ACC112 (cell line): ENCODE measurements at regions not wholly inside any gene's neighbourhood (a gene's known extent, or its start where the extent isn't known, plus 50 kb on each side); places are given as distances from the start of the nearest gene placed in this dataset.
"Not testable (repeated sequence)": the region's sequence is repeated elsewhere in the genome, so short reads cannot be mapped to it uniquely, and the experiment has no call there.

ENCODE experiments used
- H2AFZ ChIP-seq: fragments of 200-600 bp; sonication (generic); one replicate; pipeline ENCODE4 v1.6.0; 2017; ENCODE audit warnings: antibody characterized with exemption, low read length; ENCODE audit not compliant: unreplicated experiment
- H3K27ac ChIP-seq: fragments of 200-600 bp; sonication (generic); 2 replicates; pipeline ENCODE4 v1.5.1; 2014; ENCODE audit warnings: low read depth, mild to moderate bottlenecking, antibody characterized with exemption, low read length, moderate library complexity
- H3K27me3 ChIP-seq: fragments of 200-600 bp; sonication (generic); 2 replicates; pipeline ENCODE4 v1.6.1; 2014; ENCODE audit warnings: mild to moderate bottlenecking, antibody characterized with exemption, low read length, moderate library complexity, mixed read lengths; ENCODE audit not compliant: insufficient read depth
- H3K36me3 ChIP-seq: fragments of 200-600 bp; sonication (generic); 2 replicates; pipeline ENCODE4 v1.6.1; 2016; ENCODE audit warnings: mild to moderate bottlenecking, antibody characterized with exemption, low read length, moderate library complexity, mixed read lengths; ENCODE audit not compliant: insufficient read depth
- H3K4me1 ChIP-seq: fragments of 200-600 bp; sonication (generic); one replicate; pipeline ENCODE4 v1.6.1; 2016; ENCODE audit warnings: low read length, mixed read lengths; ENCODE audit not compliant: insufficient read depth, unreplicated experiment, control insufficient read depth
- H3K4me3 ChIP-seq: fragments of 200-600 bp; sonication (generic); 2 replicates; pipeline ENCODE4 v1.5.1; 2014; ENCODE audit warnings: mild to moderate bottlenecking, low read depth, low read length
- H3K79me2 ChIP-seq: fragments of 200-600 bp; sonication (generic); one replicate; pipeline ENCODE4 v1.6.0; 2016; ENCODE audit warnings: low read length; ENCODE audit not compliant: control insufficient read depth, unreplicated experiment, insufficient read depth

GRCh38 chr7:125181569-125182267 is 252.1 kb upstream of the POT1 start:
- H3K27ac ChIP-seq: not testable (repeated sequence)

GRCh38 chr7:125173571-125173970 is 243.9 kb upstream of the POT1 start:
- Histone ChIP-seq H2AFZ (no peak overlapping the region), H3K4me1 (no peaks in the 10 kb centered on the region), H3K4me3 (no peak overlapping the region), H3K36me3 (no peaks in the 10 kb centered on the region), H3K79me2 (no peaks in the 10 kb centered on the region), H3K27ac (no peak overlapping the region), H3K27me3 (no peaks in the 10 kb centered on the region)

More at GRCh38 chr7:125181569-125182267, 252.1 kb upstream of the POT1 start:
- H3K79me2 ChIP-seq, H3K36me3 ChIP-seq, H3K27me3 ChIP-seq, H2AFZ ChIP-seq, H3K4me3 ChIP-seq, H3K4me1 ChIP-seq: not testable (repeated sequence)

DNA sequence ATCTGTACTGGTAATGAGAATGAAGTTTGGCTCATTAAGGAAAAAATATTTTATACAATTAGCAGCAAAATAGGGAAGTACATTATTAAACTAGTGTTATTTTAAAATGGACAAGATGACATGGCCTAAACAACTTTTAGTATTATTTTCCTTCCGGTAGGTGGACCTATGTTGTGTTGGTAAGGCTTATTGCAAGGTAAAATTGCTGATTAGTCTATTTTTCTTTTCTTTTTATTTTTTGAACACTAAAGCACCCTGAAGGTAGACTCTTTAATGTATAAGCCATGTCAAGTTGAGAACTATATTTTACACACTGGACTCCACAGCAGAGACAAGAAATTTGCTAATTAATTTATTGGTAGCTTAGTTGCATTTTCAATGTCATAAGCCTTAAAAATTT is 239.5 kb upstream of the POT1 start:
- Histone ChIP-seq H3K4me3 (no peak overlapping the region), H2AFZ (no peak overlapping the region), H3K79me2 (no peaks in the 10 kb centered on the region), H3K27me3 (0 out of 2 replicates have a peak, but pooled peaks cover 2% of the 10 kb centered on the region), H3K27ac (no peak overlapping the region), H3K36me3 (no peaks in the 10 kb centered on the region), H3K4me1 (no peaks in the 10 kb centered on the region)

DNA sequence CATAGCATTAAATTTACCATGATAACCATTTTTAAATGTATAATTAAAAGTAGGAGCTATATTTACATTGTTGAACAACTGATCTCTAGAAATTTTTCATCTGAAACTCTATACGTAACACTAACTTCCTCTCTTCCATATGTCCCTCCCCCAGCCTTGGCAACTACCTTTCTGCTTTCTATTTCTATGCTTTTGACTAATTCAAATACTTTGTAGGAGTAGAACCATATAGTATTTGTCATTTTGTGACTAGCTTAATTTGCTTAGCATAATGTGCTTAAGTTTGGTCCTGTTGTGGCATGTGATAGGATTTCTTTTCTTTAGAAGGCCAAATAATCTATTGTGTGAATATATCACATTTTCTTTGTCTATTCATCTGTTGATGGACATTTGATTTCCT is 225.3 kb upstream of the POT1 start:
- Histone ChIP-seq H3K4me3 (no peak overlapping the region), H3K27me3 (no peaks in the 10 kb centered on the region), H2AFZ (no peak overlapping the region), H3K27ac (no peak overlapping the region), H3K4me1 (no peaks in the 10 kb centered on the region), H3K36me3 (no peaks in the 10 kb centered on the region), H3K79me2 (no peaks in the 10 kb centered on the region)

DNA sequence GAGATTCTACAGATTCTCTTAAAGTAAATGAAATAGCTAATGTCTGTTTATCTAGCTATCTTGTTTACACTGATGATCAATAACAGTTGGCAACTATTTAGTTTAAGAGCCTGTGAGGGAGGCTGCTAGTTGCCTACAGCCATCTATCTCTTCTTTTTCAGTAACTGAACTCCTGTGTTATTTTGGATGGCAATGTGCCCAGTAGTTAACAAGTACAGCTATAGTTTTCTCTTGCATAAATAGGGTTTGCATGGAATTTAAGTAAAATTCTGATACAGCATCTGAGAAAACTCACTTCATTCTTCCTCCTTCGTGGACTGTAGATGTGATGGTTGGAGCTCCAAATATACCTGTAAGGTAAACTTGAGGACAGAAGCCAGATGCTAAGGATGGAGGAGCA is 219.5 kb upstream of the POT1 start:
- Histone ChIP-seq H3K27me3 (no peaks in the 10 kb centered on the region), H3K27ac (no peak overlapping the region), H3K4me3 (no peak overlapping the region), H3K79me2 (no peaks in the 10 kb centered on the region), H3K4me1 (no peaks in the 10 kb centered on the region), H2AFZ (no peak overlapping the region), H3K36me3 (no peaks in the 10 kb centered on the region)

- Histone ChIP-seq H2AFZ (no peak overlapping the region), H3K36me3 (no peaks in the 10 kb centered on the region), H3K4me1 (no peaks in the 10 kb centered on the region), H3K79me2 (no peaks in the 10 kb centered on the region), H3K27ac (no peak overlapping the region), H3K4me3 (no peak overlapping the region), H3K27me3 (no peaks in the 10 kb centered on the region)
Observed at GRCh38 chr7:125147047-125147446, 217.4 kb upstream of the POT1 start.

DNA sequence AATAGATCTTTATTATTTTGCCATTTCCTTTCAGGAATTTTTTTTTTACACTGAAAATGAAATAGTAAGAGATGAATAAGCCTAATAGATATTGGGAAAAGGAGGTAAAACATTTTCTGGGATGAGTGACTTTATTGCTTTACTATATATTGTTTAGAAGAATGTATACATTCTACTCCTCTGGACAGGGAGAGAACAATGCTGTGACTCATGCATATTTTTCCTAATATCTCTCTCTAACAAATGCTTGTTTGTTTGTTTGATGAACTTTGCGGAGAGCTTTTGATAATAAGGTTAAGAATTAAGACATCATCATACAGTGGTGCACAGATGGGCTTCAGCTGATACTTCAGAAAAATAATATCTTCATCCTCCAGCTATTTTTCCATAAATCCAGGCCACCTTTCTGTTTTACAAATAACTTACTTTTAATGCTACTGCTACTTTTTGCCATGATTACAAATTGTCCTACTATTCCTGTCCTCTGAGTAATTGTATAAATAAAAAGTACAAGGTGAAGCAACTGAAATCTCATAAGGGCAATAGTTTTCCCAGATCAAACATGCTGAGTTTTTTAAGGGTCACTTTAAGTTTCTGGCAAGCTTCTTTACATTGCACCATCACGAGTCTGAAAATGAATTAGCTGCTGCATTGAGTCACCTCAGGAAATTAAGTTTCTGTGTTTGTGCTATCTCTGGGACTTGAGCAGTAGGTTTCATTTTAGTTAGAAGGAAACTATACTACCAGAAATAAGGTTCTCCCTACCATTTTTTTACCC is 207.3 kb upstream of the POT1 start:
- Histone ChIP-seq H3K4me3 (peak overlapping the region; percentile 48), H3K4me1 (peaks cover 8% of the 10 kb centered on the region), H3K36me3 (no peaks in the 10 kb centered on the region), H3K27me3 (no peaks in the 10 kb centered on the region), H3K27ac (peak overlapping the region; percentile 71), H3K79me2 (no peaks in the 10 kb centered on the region), H2AFZ (peak overlapping the region; percentile 53)

DNA sequence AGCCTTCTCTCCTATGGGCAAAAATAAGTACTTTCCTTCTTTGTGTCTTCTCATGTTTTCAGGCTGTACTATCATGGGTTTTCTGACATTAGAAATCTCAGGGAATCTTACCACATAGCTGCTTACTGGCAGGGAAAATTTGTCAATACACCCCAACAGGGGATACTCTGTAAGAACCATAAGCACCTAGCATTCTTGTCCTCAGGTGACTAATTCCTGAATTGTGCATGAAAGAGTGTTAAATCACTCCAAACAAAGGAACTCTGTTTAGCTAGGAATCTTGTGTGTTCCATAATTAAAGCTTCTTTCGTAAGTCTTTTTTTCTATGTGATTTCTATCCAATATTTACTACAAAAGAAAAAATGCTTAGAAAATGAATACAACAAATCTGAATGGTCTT is 206.7 kb upstream of the POT1 start:
- Histone ChIP-seq H3K27me3 (no peaks in the 10 kb centered on the region), H3K27ac (peak overlapping the region; percentile 71; the same call in 1 of the 2 replicates), H3K4me3 (no peak overlapping the region), H3K4me1 (peaks cover 8% of the 10 kb centered on the region), H3K79me2 (no peaks in the 10 kb centered on the region), H3K36me3 (no peaks in the 10 kb centered on the region), H2AFZ (no peak overlapping the region)

DNA sequence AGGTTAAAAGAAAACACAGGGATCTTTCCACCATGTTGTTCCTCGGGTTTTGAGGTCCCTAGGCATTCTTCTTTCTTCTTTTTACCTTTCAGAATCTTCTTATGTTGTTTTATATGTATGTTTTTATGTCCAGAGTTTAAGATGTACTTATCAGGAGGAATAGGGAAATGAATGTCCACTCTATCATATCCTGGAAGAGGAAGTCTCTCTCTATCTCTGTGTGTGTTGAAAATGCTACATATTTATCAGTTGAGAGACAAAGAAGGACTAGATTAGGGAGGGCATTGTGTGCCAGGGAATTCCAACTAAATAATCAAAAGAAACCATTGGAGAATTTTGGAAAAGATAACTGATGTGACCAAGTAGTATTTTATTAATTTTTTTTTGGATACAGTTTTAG is 200.5 kb upstream of the POT1 start:
- no peak overlapping the region for H3K27ac ChIP-seq

GRCh38 chr7:125127304-125127703 is 197.7 kb upstream of the POT1 start:
- no peak overlapping the region for H3K27ac ChIP-seq

More for the DNA sequence above, 200.5 kb upstream of the POT1 start:
- H3K4me3 ChIP-seq: no peak overlapping the region
- H2AFZ ChIP-seq: no peak overlapping the region
- H3K4me1 ChIP-seq: no peaks in the 10 kb centered on the region
- H3K36me3 ChIP-seq: no peaks in the 10 kb centered on the region
- no peaks in the 10 kb centered on the region for H3K27me3 ChIP-seq
- H3K79me2 ChIP-seq: no peaks in the 10 kb centered on the region

GRCh38 chr7:125126376-125126775 is 196.8 kb upstream of the POT1 start:
- Histone ChIP-seq H3K79me2 (no peaks in the 10 kb centered on the region), H3K27me3 (no peaks in the 10 kb centered on the region), H3K27ac (no peak overlapping the region), H3K36me3 (no peaks in the 10 kb centered on the region), H3K4me3 (no peak overlapping the region), H2AFZ (no peak overlapping the region), H3K4me1 (no peaks in the 10 kb centered on the region)

More at GRCh38 chr7:125127304-125127703, 197.7 kb upstream of the POT1 start:
- Histone ChIP-seq H3K36me3 (no peaks in the 10 kb centered on the region), H3K4me1 (no peaks in the 10 kb centered on the region), H2AFZ (no peak overlapping the region), H3K4me3 (no peak overlapping the region), H3K27me3 (no peaks in the 10 kb centered on the region), H3K79me2 (no peaks in the 10 kb centered on the region)
